Stimulated activated CD4-positive, alpha-beta T cell treated with anti-CD3 and anti-CD28 coated beads, Interleukin-1b, Interleukin-23, amount 100 ng/mL, for 4 hours (primary cell): ENCODE measurements at regions not wholly inside any gene's neighbourhood (a gene's known extent, or its start where the extent isn't known, plus 50 kb on each side); places are given as distances from the start of the nearest gene placed in this dataset.
"Not testable (repeated sequence)": the region's sequence is repeated elsewhere in the genome, so short reads cannot be mapped to it uniquely, and the experiment has no call there.

Source experiments
- DNase-seq, 2 donors: peaks; one replicate each; pipeline ENCODE4 v3.0.0-alpha.2; 2020; ENCODE audit warnings: low read depth in 2 of 2

GRCh38 chr22:22296047-22296446, 51.5 kb downstream of the VPREB1 start:
- DNase-seq: not testable (repeated sequence)

DNA sequence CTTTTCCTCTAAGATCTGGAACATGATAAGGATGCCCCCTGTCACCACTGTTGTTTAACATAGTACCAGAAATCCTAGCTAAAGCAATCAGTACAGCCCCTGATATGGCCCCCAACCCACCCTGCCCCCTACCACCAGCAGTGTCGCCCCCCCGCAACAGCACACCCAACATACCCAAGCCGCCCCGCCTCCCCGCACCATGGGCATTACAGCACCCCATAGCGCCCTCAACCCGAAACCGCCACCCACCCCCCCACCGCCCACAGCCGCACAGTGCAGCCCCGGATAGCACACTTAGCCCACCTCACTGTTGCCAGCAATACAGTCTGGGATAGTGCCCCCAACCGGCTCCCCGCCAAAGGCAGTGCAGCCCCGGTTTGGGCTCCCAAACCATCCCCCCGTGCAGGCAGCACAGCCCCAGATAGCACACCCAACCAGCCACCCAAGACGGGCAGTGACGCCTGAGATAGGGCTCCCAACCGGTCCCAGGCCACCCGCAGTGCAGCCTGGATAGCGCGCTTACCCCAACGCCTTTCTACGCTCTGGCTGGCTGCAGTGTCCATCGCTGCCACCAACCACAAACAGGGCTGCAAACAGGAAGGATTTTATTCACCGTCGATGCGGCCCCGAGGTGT, 52.7 kb downstream of the VPREB1 start:
- DNase-seq: not testable (repeated sequence)

GRCh38 chr22:22297794-22298653, 53.4 kb downstream of the VPREB1 start:
- peak; percentile 63 to 75 for DNase-seq

DNA sequence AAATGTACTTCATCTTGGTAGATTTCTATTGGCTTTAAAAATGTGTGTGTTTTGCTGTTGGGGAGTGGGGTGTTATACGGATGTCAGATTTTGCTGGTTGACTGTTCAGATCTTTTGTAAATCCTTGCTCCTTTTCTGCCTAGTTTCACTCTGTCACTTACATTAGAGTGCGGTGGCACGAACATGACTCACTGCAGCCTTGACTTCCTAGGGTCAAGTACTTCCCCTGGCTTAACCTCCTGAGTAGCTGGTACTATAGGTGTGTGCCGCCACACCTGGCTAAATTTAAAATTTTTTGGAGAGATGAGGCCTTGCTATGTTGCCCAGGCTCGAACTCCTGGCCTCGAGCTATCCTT, 54.0 kb downstream of the VPREB1 start:
- not testable (repeated sequence) for DNase-seq

- not testable (repeated sequence) for DNase-seq
Observed at GRCh38 chr22:22300511-22300910, 55.9 kb downstream of the VPREB1 start.

GRCh38 chr22:22300946-22301345, 56.4 kb downstream of the VPREB1 start:
- not testable (repeated sequence) for DNase-seq

DNA sequence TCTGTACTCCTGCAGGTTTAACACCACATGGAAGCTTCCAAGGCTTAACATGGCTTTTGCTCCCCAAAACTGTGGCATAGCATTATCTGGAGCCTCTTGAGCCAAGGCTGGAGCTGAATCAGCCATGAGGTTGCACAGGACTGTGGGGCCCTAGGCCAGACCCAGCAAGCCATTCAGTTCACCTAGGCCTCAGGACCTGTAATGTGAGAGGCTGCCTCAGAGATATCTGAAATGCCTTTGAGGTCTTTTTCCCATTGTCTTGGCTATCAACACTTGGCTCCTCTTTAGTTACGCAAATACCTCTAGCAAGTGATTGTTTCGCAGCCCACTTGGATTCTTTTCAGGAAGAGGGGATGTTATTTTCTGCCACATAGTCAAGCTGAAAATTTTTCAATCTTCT, 72.0 kb downstream of the VPREB1 start:
- no peak for DNase-seq

DNA sequence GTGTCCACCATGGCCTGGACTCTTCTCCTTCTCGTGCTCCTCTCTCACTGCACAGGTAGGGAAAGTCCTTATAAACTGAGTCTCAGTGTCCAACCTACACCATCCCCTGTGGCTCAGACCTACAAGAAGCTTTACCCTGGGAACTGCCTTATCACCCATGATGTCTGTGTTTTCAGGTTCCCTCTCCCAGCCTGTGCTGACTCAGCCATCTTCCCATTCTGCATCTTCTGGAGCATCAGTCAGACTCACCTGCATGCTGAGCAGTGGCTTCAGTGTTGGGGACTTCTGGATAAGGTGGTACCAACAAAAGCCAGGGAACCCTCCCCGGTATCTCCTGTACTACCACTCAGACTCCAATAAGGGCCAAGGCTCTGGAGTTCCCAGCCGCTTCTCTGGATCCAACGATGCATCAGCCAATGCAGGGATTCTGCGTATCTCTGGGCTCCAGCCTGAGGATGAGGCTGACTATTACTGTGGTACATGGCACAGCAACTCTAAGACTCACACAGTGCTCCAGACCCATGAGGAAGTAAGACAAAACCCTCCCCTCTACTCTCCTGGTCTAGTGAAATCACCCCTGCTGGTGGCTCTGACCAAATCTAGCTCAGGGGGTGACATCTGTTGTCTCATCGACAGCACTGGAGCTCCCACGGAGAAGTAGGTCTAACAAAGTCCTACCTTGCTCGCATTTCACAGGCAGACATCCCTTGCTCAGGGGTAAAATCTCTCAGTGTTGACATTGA, 74.3 kb downstream of the VPREB1 start:
- no peak for DNase-seq

DNA sequence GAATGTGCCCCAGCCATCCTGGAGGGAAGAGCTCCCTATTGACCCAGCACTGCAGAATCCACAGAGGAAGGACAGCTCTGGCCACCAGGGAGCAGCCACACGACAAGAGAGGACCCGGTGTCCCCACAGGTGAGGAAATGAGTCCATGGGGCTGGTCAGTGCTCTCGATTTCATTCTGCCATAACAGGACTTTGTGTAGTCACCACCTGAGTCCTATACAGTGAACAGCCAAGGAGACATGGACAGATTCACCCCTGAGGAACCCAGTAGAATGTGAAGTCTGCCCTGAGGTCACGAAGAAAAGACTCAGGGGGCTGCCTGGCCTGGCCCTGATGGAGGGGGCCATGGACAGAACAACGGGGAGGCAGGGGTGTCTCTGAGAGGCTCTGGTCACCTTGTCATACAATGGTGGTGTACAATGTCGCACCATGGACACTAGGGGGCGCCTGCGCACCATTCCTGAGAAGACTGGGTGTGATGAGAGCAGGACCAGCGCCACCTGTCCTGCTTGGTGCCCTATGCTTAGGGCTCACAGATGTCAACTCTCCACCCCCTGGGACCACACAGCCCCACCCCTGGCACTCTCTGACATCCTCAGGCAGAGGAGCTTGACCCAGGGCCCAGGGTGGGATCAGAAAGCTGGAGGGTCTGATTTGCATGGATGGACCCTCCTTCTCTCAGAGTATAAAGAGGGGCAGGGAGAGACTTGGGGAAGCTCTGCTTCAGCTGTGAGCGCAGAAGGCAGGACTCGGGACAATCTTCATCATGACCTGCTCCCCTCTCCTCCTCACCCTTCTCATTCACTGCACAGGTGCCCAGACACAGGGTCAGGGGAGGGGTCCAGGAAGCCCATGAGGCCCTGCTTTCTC, 77.4 kb downstream of the VPREB1 start:
- DNase-seq: peak; percentile 58 to 59

GRCh38 chr22:22322792-22323191, 78.2 kb downstream of the VPREB1 start:
- DNase-seq: no peak

DNA sequence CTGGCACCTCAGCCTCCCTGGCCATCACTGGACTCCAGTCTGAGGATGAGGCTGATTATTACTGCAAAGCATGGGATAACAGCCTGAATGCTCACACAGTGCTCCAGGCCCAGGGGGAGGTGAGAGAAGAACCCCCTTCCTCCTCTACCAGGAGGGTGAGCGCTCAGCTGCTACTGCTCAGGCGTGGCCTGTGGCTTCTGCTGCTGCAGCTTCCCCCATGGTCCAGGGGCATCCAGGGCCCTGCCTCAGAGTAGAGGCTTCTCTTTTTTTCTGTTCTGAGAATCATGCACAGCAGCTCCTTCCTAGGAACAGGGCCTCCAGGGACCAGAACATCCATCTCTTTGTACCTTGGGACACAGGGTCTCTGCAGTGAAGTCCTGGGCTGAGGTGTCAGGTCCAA, 83.1 kb downstream of the VPREB1 start:
- no peak for DNase-seq

DNA sequence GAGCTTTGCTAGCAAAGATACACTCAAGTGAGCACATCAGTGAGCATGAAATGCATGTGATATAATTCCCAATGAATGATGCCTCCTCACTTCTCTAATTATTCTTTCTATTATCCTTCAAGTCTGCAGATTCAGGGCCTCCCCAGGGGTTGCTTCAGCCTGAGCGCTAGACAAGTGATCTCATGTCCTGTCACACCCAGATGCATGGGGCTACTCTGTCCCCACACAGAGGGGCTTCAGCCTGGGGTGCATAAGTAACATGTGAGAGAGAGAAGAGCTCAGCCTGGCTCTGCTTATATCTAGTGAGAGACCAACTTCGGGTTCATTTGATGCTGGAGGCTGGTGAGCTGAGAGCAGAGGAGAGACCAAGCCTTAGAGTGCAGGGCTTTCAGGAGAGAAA, 85.2 kb downstream of the VPREB1 start:
- no peak for DNase-seq

- DNase-seq: not testable (repeated sequence)
Observed at GRCh38 chr22:22335640-22336039, 91.1 kb downstream of the VPREB1 start.

DNA sequence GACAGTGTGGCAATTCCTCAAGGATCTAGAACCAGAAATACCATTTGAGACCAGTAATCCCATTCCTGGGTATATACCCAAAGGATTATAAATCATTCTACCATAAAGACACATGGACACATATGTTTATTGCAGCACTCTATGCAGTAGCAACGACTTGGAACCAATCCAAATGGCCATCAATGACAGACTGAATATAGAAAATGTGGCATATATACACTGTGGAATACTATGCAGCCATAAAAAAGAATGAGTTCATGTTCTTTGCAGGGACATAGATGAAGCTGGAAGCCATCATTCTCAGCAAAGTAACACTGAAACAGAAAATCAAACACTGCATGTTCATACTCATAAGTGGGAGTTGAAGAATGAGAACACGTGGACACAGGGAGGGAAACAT, 91.7 kb downstream of the VPREB1 start:
- DNase-seq: not testable (repeated sequence)

DNA sequence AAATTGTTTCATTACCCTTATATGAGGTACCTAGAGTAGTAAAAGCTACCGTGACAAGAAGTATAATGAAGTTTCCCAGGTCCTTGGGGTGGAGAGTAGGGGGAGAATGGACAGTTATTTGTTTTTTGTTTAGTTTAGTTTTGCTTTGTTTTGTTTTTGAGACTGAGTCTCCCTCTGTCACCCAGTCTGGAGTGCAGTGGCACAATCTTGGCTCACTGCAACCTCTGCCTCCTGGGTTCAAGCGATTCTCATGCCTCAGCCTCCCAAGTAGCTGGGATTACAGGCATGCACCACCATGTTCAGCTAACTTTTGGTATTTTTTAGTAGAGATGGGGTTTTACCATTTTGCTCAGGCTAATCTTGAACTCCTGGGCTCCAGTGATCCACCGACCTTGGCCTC, 94.2 kb downstream of the VPREB1 start:
- not testable (repeated sequence) for DNase-seq

GRCh38 chr22:22341736-22342135, 97.2 kb downstream of the VPREB1 start:
- no peak for DNase-seq

DNA sequence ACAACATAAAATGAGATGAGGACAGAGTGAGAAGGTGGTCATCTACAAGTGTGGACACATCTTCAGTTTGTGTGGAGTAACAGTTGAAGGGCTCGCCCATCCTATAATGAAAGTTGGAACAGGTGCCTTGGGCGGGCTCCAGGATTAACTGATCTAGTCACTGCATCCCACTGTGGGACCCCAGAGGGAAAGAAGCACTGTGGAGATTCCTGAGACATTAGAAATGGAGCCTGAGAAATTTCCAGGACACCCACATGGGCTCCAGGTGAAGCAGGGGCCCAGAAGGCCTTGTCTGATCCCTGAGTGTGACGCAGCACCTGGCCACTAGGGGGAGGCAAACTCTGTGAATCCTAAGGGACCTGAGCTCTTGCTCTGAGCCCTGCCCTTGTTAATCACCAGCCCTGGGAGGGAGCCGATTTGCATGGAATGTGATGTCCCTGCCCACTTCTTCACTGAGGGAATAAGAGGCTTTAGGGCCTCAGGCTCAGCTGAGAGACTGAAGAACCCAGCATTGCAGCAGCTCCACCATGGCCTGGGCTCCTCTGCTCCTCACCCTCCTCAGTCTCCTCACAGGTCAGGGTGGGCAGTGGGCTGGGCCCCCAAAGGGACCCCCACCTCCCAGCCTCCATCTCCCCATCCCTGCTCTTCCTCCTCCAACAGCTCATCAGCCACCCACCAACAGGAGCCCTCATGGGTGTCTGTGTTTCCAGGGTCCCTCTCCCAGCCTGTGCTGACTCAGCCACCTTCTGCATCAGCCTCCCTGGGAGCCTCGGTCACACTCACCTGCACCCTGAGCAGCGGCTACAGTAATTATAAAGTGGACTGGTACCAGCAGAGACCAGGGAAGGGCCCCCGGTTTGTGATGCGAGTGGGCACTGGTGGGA, 98.4 kb downstream of the VPREB1 start:
- DNase-seq: peak; percentile 64

DNA sequence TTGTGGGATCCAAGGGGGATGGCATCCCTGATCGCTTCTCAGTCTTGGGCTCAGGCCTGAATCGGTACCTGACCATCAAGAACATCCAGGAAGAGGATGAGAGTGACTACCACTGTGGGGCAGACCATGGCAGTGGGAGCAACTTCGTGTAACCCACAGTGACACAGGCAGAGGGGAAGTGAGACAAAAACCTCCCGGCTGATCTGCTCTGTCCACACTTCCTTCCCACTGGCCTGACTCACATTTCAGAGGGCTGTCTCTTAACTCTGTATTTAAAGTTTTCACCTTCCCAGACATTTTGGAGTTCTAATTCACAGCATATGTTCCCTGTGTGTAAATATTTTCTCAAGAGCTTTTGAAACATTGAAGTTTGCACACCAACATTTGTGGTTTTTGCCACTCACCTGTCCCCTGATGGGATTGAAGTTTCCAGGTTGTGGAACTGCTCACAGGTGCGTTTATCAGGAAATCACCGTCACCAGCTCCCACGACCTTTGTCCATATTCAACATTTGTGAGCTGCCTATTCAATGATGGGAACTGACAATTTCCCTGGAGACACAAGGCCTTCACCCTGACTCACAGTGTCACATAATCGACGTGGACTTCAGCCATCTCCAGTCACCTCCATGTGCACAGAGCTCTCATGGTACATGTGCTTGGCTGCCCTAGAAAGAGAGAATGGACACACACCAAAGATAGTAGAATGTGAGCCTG, 99.2 kb downstream of the VPREB1 start:
- no peak for DNase-seq

DNA sequence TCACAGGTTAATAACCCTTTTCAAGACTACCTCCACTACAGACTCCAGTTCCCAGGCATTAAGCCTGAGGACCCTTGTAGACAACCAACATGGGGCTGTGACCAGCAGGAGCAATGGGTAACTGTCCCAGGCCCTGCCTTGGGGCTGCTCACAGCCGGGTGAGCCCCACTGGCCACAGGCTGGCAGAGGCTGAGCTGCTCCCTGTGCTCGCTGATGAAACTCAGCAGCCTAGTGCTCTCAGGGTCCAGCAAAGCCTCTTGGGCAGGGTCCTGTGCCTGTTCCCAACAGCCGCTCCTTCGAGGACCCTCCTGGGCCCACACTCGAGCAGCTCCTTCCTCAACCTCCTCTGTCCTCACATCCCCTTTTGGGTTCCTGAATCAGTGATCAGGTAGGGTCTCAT, 99.8 kb downstream of the VPREB1 start:
- no peak for DNase-seq

GRCh38 chr22:22345781-22346180, 101.2 kb downstream of the VPREB1 start:
- DNase-seq: no peak
